SK-N-MC (cell line): ENCODE measurements at regions not wholly inside any gene's neighbourhood (a gene's known extent, or its start where the extent isn't known, plus 50 kb on each side); places are given as distances from the start of the nearest gene placed in this dataset.

Source experiments
- EZH2 ChIP-seq: fragments of 200-600 bp; sonication (generic); IDR thresholded peaks from one replicate; pipeline ENCODE4 v1.6.1; 2017; ENCODE audit warnings: antibody characterized with exemption
- FOXP2 ChIP-seq: optimal IDR thresholded peaks from 2 replicates; pipeline ENCODE3; 2011; ENCODE audit warnings: mild to moderate bottlenecking, moderate library complexity; ENCODE audit not compliant: insufficient read depth; ENCODE audit errors: extremely low read length, control extremely low read depth
- POLR2AphosphoS5 ChIP-seq: IDR thresholded peaks from 2 replicates; pipeline ENCODE4 v1.6.1; 2012; ENCODE audit warnings: mild to moderate bottlenecking, low read depth, low read length, borderline replicate concordance

DNA sequence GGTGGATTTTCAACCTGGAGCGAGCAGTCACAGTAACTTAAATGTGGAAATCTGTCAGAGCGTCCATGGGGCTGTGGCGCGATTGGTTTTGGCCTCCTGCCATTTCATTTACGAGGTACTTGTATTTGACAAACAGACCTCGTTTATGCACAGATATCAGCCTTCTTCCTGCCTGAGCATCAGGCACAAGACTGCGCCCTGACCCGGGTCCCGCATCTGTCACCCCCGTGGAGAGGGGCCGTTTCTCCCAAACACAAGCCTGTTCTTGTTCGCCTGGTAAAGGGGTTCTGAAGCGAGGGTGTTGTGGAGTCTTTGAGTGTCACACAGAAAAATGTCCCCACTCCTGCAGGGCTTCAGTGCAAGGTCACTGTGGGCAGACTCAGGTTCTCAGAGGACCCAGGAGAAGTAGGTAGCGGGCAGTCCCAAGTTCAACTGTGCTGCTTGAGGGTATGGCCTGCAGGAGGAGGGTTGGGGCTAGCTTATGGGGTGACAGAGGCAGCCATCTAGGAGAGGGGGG lies 202.3 kb downstream of the URI1 start:
- TF ChIP-seq POLR2AphosphoS5, result no peak
- no peak for TF ChIP-seq EZH2
- TF ChIP-seq FOXP2, result no peak
